ENCODE measurements at regions not wholly inside any gene's neighbourhood (a gene's known extent, or its start where the extent isn't known, plus 50 kb on each side); places are given as distances from the start of the nearest gene placed in this dataset.

- TF ChIP-seq POLR2A (IDR thresholded peaks at IDR 0.05; ENCODE audit: low read depth, low read length) (no peak), CTCF (IDR thresholded peaks at IDR 0.05; ENCODE audit: extremely low read depth in 1 of 2, insufficient read depth in 1 of 2, low read depth in 1 of 2, low read length in 2 of 2) (no peak), POLR2AphosphoS5 (IDR thresholded peaks at IDR 0.05; ENCODE audit: insufficient read depth, low read depth, low read length) (no peak), EZH2 (IDR thresholded peaks at IDR 0.05; ENCODE audit: borderline replicate concordance, low read depth, low read length, severe bottlenecking) (no peak)
Measured at GRCh38 chr16:79842197-79842596, 241.7 kb upstream of the MAF start.

Measured in endothelial cell of umbilical vein (primary cell).